Medulla oblongata (tissue), 1 donor: ENCODE measurements at regions not wholly inside any gene's neighbourhood (a gene's known extent, or its start where the extent isn't known, plus 50 kb on each side); places are given as distances from the start of the nearest gene placed in this dataset.

Experiments used
- DNase-seq: peaks from one replicate; pipeline ENCODE4 v3.0.0-alpha.2; 2015; ENCODE audit errors: extremely low spot score

GRCh38 chr6:225907-226306 is 66.4 kb upstream of the DUSP22 start:
- DNase-seq = no peak

GRCh38 chr6:226516-227073 is 65.7 kb upstream of the DUSP22 start:
- DNase-seq = no peak

GRCh38 chr6:227074-227782 is 65.1 kb upstream of the DUSP22 start:
- DNase-seq = peak; percentile 65

GRCh38 chr6:227812-228338 is 64.4 kb upstream of the DUSP22 start:
- no peak for DNase-seq

- DNase-seq = no peak
These were observed 63.2 kb upstream of the DUSP22 start for GRCh38 chr6:228881-229651.

GRCh38 chr6:231779-232178 is 60.5 kb upstream of the DUSP22 start:
- DNase-seq = no peak

- no peak for DNase-seq
These were observed 59.2 kb upstream of the DUSP22 start for GRCh38 chr6:232982-233640.

- DNase-seq = no peak
These were observed 57.4 kb upstream of the DUSP22 start for GRCh38 chr6:234706-235372.

GRCh38 chr6:235763-236360 is 56.4 kb upstream of the DUSP22 start:
- DNase-seq = peak; percentile 65

GRCh38 chr6:236519-236918 is 55.8 kb upstream of the DUSP22 start:
- DNase-seq = no peak

GRCh38 chr6:240151-240550 is 52.1 kb upstream of the DUSP22 start:
- no peak for DNase-seq

- DNase-seq = no peak
These were observed 50.9 kb upstream of the DUSP22 start for GRCh38 chr6:241336-241865.
